ENCODE measurements at regions not wholly inside any gene's neighbourhood (a gene's known extent, or its start where the extent isn't known, plus 50 kb on each side); places are given as distances from the start of the nearest gene placed in this dataset.

GRCh38 chr18:77657651-77658298 lies 408.1 kb downstream of the GALR1 start:
- no peak for DNase-seq (ENCODE audit: low spot score)

GRCh38 chr18:77658299-77658662 lies 408.6 kb downstream of the GALR1 start:
- no peak for DNase-seq (ENCODE audit: low spot score)

GRCh38 chr18:77658751-77659448 lies 409.3 kb downstream of the GALR1 start:
- no peak for DNase-seq (ENCODE audit: low spot score)

GRCh38 chr18:77666613-77667012 lies 417.0 kb downstream of the GALR1 start:
- DNase-seq (ENCODE audit: low spot score), result no peak

GRCh38 chr18:77668219-77668618 lies 418.6 kb downstream of the GALR1 start:
- no peak for DNase-seq (ENCODE audit: low spot score)

- DNase-seq (ENCODE audit: low spot score), result no peak
These were observed 419.7 kb downstream of the GALR1 start for GRCh38 chr18:77669331-77669730.

- DNase-seq (ENCODE audit: low spot score), result no peak
These were observed 422.0 kb downstream of the GALR1 start for GRCh38 chr18:77671456-77672167.

- no peak for DNase-seq (ENCODE audit: low spot score)
These were observed 427.3 kb downstream of the GALR1 start for GRCh38 chr18:77676910-77677309.

- no peak for DNase-seq (ENCODE audit: low spot score)
These were observed 427.9 kb downstream of the GALR1 start for GRCh38 chr18:77677536-77677935.

GRCh38 chr18:77679869-77680268 lies 430.2 kb downstream of the GALR1 start:
- DNase-seq (ENCODE audit: low spot score), result no peak

GRCh38 chr18:77700051-77700450 lies 450.4 kb downstream of the GALR1 start:
- DNase-seq (ENCODE audit: low spot score), result no peak

- no peak for DNase-seq (ENCODE audit: low spot score)
These were observed 452.3 kb downstream of the GALR1 start for GRCh38 chr18:77701977-77702376.

- DNase-seq (ENCODE audit: low spot score), result peak; percentile 12
These were observed 453.0 kb downstream of the GALR1 start for GRCh38 chr18:77702686-77703085.

- no peak for DNase-seq (ENCODE audit: low spot score)
These were observed 455.7 kb downstream of the GALR1 start for GRCh38 chr18:77705301-77705700.

- no peak for DNase-seq (ENCODE audit: low spot score)
These were observed 459.3 kb downstream of the GALR1 start for GRCh38 chr18:77708826-77709506.

- DNase-seq (ENCODE audit: low spot score), result no peak
These were observed 461.4 kb downstream of the GALR1 start for GRCh38 chr18:77711096-77711495.

- no peak for DNase-seq (ENCODE audit: low spot score)
These were observed 465.1 kb downstream of the GALR1 start for GRCh38 chr18:77714716-77715115.

GRCh38 chr18:77716282-77716681 lies 466.6 kb downstream of the GALR1 start:
- no peak for DNase-seq (ENCODE audit: low spot score)

- DNase-seq (ENCODE audit: low spot score), result no peak
These were observed 483.8 kb downstream of the GALR1 start for GRCh38 chr18:77733292-77733903.

- no peak for DNase-seq (ENCODE audit: low spot score)
These were observed 487.2 kb downstream of the GALR1 start for GRCh38 chr18:77736842-77737241.

GRCh38 chr18:77737405-77737804 lies 487.8 kb downstream of the GALR1 start:
- DNase-seq (ENCODE audit: low spot score), result no peak

GRCh38 chr18:77749089-77749488 lies 499.4 kb downstream of the GALR1 start:
- no peak for DNase-seq (ENCODE audit: low spot score)
